ENCODE measurements at regions not wholly inside any gene's neighbourhood (a gene's known extent, or its start where the extent isn't known, plus 50 kb on each side); places are given as distances from the start of the nearest gene placed in this dataset.

- no peak for DNase-seq
Observed at GRCh38 chr1:30609336-30609998, 113.9 kb downstream of the MATN1 start.

- DNase-seq = no peak
Observed at GRCh38 chr1:30607723-30608122, 115.7 kb downstream of the MATN1 start.

- DNase-seq = no peak
Observed at GRCh38 chr1:30606166-30606565, 117.2 kb downstream of the MATN1 start.

- no peak for DNase-seq
Observed at GRCh38 chr1:30605441-30605920, 117.9 kb downstream of the MATN1 start.

- no peak for DNase-seq
Observed at GRCh38 chr1:30604801-30605440, 118.5 kb downstream of the MATN1 start.

- no peak for DNase-seq
Observed at GRCh38 chr1:30603081-30603858, 120.1 kb downstream of the MATN1 start.

DNA sequence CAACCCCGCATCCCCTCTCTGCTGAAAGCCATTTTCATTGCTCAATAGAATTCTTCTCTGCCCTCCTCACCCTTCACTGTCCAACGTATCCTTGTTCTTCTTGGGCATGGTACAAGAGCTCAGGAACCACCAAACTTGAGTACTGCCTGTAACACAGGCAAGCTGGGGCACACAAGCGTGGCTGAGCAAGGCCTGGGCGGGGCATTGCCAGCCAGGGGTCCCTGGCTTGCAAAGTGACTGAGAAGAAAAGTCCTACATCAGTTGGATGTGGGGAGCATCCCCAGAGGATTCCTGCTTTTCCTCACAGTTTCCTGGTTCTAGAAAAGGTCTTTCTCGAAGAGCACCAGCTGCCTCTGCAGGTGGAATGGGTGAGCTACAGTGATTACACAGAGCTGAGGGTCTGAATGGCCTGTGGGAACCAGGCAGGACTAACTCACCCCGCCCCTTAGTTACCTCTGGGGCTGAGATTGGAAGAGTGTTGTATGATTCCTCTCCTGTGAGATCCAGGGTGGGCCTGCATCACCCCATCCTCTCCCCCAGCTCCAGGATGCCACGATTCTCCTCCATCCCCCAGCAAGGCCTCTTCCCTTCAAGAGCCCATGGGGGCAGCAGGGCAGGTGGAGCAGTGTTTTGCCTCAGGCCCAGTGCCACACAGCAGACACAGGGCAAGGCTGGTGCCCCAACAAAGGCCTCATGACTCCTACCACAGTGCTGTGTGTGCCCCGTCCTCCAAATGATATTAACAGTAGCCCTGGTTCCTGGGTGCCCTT is 121.9 kb downstream of the MATN1 start:
- no peak for DNase-seq

DNA sequence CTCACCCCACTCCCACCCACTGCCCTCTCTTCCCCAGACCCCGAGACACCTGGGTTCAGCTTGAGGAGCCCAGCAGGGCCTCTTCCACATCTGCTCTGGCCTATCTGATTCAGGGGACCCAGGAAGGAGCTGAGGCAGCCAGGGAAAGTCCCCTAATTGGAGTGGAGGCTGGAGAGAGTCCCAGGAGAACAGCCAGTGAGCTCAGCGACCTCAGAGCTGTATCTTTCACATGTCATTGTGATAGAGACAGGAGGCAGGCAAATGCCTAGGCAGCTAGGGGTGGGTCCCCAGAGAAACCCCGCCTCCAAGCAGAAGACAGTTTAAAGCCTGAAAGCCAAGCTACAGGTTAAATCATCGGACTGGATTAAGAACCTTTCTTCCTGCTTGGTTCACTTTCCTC is 122.7 kb downstream of the MATN1 start:
- no peak for DNase-seq

GRCh38 chr1:30600258-30600657 is 123.1 kb downstream of the MATN1 start:
- DNase-seq = no peak

- no peak for DNase-seq
Observed at GRCh38 chr1:30599721-30600120, 123.7 kb downstream of the MATN1 start.

DNA sequence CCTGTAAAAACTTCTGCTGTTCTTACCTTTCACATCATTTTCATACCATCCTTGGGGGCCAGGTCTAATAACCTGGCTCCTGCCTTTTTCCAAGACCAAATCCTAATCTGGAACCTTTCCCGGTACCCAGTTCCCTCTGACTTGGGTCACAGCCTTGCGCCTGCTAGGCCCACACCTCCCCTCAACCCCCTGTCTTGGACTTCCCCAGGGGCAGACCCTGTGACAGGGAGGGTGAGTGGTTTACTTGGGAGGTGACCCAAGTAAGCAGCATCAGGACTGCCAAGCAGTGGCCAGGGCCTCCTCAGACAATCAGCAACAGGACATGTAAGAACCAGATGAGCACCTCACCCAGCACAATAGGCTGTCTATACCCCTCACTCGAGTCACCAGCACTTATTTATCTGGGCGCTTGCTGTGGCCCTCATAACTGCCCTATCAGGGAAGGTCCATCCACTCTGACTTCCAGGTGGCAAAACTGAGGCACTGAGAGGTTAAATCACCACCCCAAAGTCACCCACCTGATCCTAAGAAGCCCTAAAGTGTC is 124.7 kb downstream of the MATN1 start:
- no peak for DNase-seq

DNA sequence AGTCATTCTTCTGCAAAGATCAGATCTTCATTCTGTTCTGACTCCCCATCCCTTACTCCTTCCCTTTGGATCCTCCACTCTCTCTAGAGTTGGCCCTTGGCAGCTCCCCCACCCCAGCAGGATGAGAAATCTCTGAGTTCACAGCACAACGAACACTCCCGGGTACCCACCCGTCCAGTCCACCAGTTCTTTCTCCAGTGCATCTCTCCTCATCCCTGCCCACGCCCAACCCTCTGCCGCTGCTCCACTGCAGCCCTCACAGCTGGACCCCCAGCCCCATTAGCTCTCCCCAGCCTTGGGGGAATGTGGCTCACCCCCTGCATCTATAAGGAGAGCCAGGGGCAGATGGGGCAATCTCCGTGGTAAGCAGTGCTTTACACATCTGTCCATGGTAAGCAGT is 125.7 kb downstream of the MATN1 start:
- DNase-seq = no peak

DNA sequence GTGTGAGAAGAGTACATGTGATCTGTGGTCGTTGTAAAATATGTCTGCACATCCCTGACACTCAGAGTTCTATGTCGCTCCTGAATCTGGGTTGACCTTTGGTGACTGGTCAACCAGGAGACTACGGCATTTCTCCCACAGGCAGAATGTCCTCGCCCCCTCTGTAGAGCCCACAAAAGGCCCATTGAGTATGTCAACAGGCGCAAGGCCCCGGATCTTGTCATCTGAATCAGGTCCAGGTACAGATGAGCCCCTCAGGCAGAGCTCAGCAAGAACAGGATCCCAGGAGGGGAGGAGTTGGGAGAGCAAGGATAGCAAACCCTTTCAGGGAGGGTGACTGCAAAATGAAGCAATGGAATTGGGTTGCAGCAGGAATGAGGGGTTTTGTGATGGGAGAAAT is 126.5 kb downstream of the MATN1 start:
- no peak for DNase-seq

GRCh38 chr1:30596470-30596869 is 126.9 kb downstream of the MATN1 start:
- no peak for DNase-seq

GRCh38 chr1:30589083-30589482 is 134.3 kb downstream of the MATN1 start:
- DNase-seq = no peak

DNA sequence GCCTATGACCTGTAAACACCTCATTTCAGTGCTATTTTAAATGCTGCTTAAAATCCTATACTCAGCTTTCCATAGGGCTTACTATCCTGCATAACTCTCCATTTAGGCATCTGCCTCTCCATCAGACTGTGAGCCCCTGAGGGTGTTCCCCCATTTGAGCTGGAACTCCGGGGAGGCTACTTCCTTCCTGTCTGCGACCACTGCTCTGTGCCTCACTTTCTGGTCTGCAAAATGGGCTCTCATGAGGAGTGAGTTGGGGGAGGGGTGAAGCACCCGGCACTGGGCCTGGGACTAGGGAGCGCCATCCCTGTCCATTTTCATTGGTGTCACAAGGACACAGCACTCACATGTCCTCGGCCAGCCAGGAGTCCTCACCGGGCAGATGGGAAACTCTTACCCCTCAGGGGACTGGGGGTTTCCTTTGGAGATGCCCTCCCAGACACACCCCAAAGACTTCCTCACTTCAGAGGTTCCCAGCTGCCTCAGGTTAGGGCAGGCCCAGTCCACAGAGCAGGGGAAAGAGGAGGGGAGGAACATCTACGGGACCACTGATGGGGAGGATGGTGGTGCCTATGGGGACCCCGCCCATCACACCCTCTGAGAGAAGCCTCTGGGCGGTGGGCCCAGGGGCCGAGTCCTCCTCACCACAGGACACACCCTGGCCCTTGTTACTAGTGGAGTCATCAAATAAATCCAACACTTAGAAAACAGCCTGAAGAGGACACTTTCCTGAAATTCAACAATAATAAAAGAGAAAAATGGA is 134.9 kb downstream of the MATN1 start:
- no peak for DNase-seq

GRCh38 chr1:30586671-30587070 is 136.7 kb downstream of the MATN1 start:
- DNase-seq = no peak

DNA sequence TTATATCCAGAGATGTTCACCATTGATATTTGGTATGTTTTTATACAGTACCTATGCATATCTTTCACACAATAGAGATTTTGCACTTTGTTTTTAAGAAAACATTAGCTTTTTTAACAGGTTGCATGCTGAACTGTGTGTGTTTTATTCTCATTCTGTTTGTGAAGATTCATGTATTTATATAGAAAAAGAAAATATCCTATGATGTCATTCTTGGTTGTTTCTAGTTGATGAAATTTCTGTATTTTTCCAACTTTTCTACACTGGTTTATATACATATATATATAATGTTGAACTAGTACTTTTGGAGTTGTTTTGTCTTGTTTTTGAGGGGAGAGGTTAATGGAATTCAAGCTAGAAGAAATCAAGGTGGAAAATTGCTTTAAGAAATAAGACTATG is 143.8 kb downstream of the MATN1 start:
- no peak for DNase-seq

- DNase-seq = no peak
Observed at GRCh38 chr1:30575066-30575465, 148.3 kb downstream of the MATN1 start.

GRCh38 chr1:30572192-30572591 is 151.2 kb downstream of the MATN1 start:
- DNase-seq = no peak

- DNase-seq = no peak
Observed at GRCh38 chr1:30571380-30571779, 152.0 kb downstream of the MATN1 start.

DNA sequence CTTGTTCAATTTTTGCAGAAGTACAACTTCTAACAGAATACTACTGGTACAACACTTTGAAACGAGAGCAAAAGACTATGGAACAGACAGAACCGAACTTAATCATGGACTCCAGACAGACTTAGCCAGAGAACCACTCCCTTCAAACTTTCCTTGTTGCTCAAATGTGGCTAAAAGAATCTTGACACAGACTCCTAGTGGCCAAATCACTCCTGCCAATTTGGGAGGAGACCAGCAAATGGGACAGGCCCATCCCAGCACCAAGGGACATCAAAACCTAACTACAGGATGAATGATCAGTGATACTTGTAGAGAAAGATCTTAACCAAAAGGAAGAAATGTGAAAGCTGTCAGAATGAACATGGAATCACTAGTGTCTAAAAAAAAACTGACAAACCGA is 154.0 kb downstream of the MATN1 start:
- no peak for DNase-seq

All from skin of body (tissue), 1 donor.